Glomerular visceral epithelial cell (primary cell): ENCODE measurements at regions not wholly inside any gene's neighbourhood (a gene's known extent, or its start where the extent isn't known, plus 50 kb on each side); places are given as distances from the start of the nearest gene placed in this dataset.

ENCODE experiments used
- DNase-seq: peaks from one replicate; pipeline ENCODE4 v3.0.0-alpha.2; 2016; ENCODE audit errors: extremely low spot score

GRCh38 chr13:100940658-100941057 lies 266.1 kb upstream of the TMTC4 start:
- no peak for DNase-seq

GRCh38 chr13:100933841-100934240 lies 259.2 kb upstream of the TMTC4 start:
- DNase-seq = no peak

- DNase-seq = no peak
Measured at GRCh38 chr13:100922599-100922998, 248.0 kb upstream of the TMTC4 start.

GRCh38 chr13:100921139-100921538 lies 246.5 kb upstream of the TMTC4 start:
- DNase-seq = no peak

GRCh38 chr13:100917011-100917410 lies 242.4 kb upstream of the TMTC4 start:
- DNase-seq = no peak

GRCh38 chr13:100913143-100913542 lies 238.5 kb upstream of the TMTC4 start:
- no peak for DNase-seq

- no peak for DNase-seq
Measured at GRCh38 chr13:100904293-100904976, 229.8 kb upstream of the TMTC4 start.

GRCh38 chr13:100899720-100900316 lies 225.2 kb upstream of the TMTC4 start:
- no peak for DNase-seq

GRCh38 chr13:100898431-100898830 lies 223.8 kb upstream of the TMTC4 start:
- no peak for DNase-seq

GRCh38 chr13:100895651-100896050 lies 221.1 kb upstream of the TMTC4 start:
- DNase-seq = no peak

- DNase-seq = no peak
Measured at GRCh38 chr13:100892981-100893380, 218.4 kb upstream of the TMTC4 start.

GRCh38 chr13:100890645-100891044 lies 216.1 kb upstream of the TMTC4 start:
- no peak for DNase-seq

- DNase-seq = peak; percentile 35
Measured at GRCh38 chr13:100887729-100888151, 213.1 kb upstream of the TMTC4 start.

GRCh38 chr13:100883453-100883852 lies 208.9 kb upstream of the TMTC4 start:
- no peak for DNase-seq

GRCh38 chr13:100881291-100881864 lies 206.8 kb upstream of the TMTC4 start:
- DNase-seq = no peak

- no peak for DNase-seq
Measured at GRCh38 chr13:100880166-100880565, 205.6 kb upstream of the TMTC4 start.

- no peak for DNase-seq
Measured at GRCh38 chr13:100879255-100879654, 204.7 kb upstream of the TMTC4 start.

GRCh38 chr13:100876044-100876403 lies 201.4 kb upstream of the TMTC4 start:
- no peak for DNase-seq

- DNase-seq = peak; percentile 81
Measured at GRCh38 chr13:100875392-100876043, 200.9 kb upstream of the TMTC4 start.

- DNase-seq = no peak
Measured at GRCh38 chr13:100872761-100873160, 198.2 kb upstream of the TMTC4 start.

GRCh38 chr13:100870898-100871297 lies 196.3 kb upstream of the TMTC4 start:
- DNase-seq = no peak

- no peak for DNase-seq
Measured at GRCh38 chr13:100860866-100861265, 186.3 kb upstream of the TMTC4 start.

- no peak for DNase-seq
Measured at GRCh38 chr13:100859861-100860260, 185.3 kb upstream of the TMTC4 start.
